NCI-H345 (cell line): ENCODE measurements at regions not wholly inside any gene's neighbourhood (a gene's known extent, or its start where the extent isn't known, plus 50 kb on each side); places are given as distances from the start of the nearest gene placed in this dataset.
"Not testable (repeated sequence)": the region's sequence is repeated elsewhere in the genome, so short reads cannot be mapped to it uniquely, and the experiment has no call there.

Experiments used
- DNase-seq: peaks from one replicate; lab custom pipeline; 2025; lab: John Stamatoyannopoulos, UW

- DNase-seq: no peak
Measured at GRCh38 chr1:55463814-55464475, 248.8 kb upstream of the USP24 start.

- no peak for DNase-seq
Measured at GRCh38 chr1:55457874-55458273, 242.7 kb upstream of the USP24 start.

- DNase-seq: no peak
Measured at GRCh38 chr1:55456971-55457370, 241.8 kb upstream of the USP24 start.

- no peak for DNase-seq
Measured at GRCh38 chr1:55448261-55448660, 233.1 kb upstream of the USP24 start.

- DNase-seq: no peak
Measured at GRCh38 chr1:55447488-55447887, 232.3 kb upstream of the USP24 start.

GRCh38 chr1:55446351-55446750, 231.2 kb upstream of the USP24 start:
- no peak for DNase-seq

- no peak for DNase-seq
Measured at GRCh38 chr1:55445416-55445815, 230.3 kb upstream of the USP24 start.

- no peak for DNase-seq
Measured at GRCh38 chr1:55444667-55445066, 229.5 kb upstream of the USP24 start.

GRCh38 chr1:55443175-55443915, 228.2 kb upstream of the USP24 start:
- DNase-seq: peak; percentile 43

GRCh38 chr1:55441489-55441888, 226.3 kb upstream of the USP24 start:
- DNase-seq: no peak

GRCh38 chr1:55437692-55438091, 222.5 kb upstream of the USP24 start:
- no peak for DNase-seq

- not testable (repeated sequence) for DNase-seq
Measured at GRCh38 chr1:55430720-55431119, 215.6 kb upstream of the USP24 start.

- not testable (repeated sequence) for DNase-seq
Measured at GRCh38 chr1:55430206-55430605, 215.0 kb upstream of the USP24 start.

- DNase-seq: no peak
Measured at GRCh38 chr1:55428944-55429931, 214.1 kb upstream of the USP24 start.

GRCh38 chr1:55428231-55428630, 213.1 kb upstream of the USP24 start:
- no peak for DNase-seq

- no peak for DNase-seq
Measured at GRCh38 chr1:55427606-55428005, 212.4 kb upstream of the USP24 start.

GRCh38 chr1:55426619-55427018, 211.5 kb upstream of the USP24 start:
- DNase-seq: no peak

- no peak for DNase-seq
Measured at GRCh38 chr1:55426156-55426555, 211.0 kb upstream of the USP24 start.

- no peak for DNase-seq
Measured at GRCh38 chr1:55425310-55425930, 210.3 kb upstream of the USP24 start.

GRCh38 chr1:55423376-55423775, 208.2 kb upstream of the USP24 start:
- DNase-seq: no peak

- no peak for DNase-seq
Measured at GRCh38 chr1:55420929-55421716, 206.0 kb upstream of the USP24 start.
